ENCODE measurements at regions not wholly inside any gene's neighbourhood (a gene's known extent, or its start where the extent isn't known, plus 50 kb on each side); places are given as distances from the start of the nearest gene placed in this dataset.

DNA sequence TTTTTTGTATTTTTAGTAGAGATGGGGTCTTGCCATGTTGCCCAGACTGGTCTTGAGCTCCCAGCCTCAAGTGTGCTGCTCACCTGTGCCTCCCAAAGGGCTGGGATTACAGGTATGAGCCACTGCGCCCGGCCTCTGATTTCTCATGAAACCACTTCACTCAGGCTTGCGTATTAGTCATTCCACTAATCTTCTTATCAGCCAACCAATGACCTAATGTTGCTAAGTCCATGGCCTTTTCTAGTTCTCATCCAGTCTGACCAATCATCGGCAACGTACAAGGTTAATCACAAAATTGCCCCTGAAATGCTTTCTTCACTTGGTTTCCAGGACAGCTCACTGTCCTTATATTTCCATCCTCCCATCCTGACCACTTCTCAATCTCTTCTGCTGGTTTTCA is 605.3 kb upstream of the SLC10A2 start:
- DNase-seq (ENCODE audit: low spot score): no peak
- H3K4me1 Mint-ChIP-seq (ENCODE audit: low read depth): no peaks in the 10 kb centered on the region
- H3K9me3 Mint-ChIP-seq (ENCODE audit: low read depth): no peaks in the 10 kb centered on the region
- peaks cover 1% of the 10 kb centered on the region for H3K27me3 Mint-ChIP-seq (ENCODE audit: low read depth)
- TF ChIP-seq, protein P1, sequence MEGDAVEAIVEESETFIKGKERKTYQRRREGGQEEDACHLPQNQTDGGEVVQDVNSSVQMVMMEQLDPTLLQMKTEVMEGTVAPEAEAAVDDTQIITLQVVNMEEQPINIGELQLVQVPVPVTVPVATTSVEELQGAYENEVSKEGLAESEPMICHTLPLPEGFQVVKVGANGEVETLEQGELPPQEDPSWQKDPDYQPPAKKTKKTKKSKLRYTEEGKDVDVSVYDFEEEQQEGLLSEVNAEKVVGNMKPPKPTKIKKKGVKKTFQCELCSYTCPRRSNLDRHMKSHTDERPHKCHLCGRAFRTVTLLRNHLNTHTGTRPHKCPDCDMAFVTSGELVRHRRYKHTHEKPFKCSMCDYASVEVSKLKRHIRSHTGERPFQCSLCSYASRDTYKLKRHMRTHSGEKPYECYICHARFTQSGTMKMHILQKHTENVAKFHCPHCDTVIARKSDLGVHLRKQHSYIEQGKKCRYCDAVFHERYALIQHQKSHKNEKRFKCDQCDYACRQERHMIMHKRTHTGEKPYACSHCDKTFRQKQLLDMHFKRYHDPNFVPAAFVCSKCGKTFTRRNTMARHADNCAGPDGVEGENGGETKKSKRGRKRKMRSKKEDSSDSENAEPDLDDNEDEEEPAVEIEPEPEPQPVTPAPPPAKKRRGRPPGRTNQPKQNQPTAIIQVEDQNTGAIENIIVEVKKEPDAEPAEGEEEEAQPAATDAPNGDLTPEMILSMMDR (IDR thresholded peaks at IDR 0.05): no peak
- H3K4me3 Mint-ChIP-seq (ENCODE audit: unreplicated experiment): no peak overlapping the region
- H3K27ac Mint-ChIP-seq (ENCODE audit: unreplicated experiment): no peak overlapping the region
- H3K36me3 Mint-ChIP-seq (ENCODE audit: low read depth): no peaks in the 10 kb centered on the region

DNA sequence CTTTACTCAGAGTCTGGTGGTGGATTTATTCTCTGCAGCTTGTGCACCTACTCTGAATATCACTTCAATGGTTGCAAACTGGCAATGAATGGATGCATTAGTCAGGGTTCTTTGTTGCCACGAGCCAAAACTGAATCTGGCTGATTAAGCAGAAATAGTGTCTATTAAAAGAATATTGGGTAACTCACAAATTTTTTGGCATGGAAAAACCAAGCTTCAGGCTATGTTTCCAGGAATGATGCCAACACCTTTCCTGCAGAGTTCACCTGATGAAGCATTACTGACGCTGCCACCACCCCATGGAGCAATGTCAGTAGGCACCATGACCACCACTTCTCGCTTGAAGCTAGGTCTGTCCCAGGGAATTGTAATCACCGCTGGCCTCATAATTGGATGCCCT is 597.8 kb upstream of the SLC10A2 start:
- H3K9me3 Mint-ChIP-seq (ENCODE audit: low read depth): peaks cover 3% of the 10 kb centered on the region
- no peak overlapping the region for H3K4me3 Mint-ChIP-seq (ENCODE audit: unreplicated experiment)
- no peaks in the 10 kb centered on the region for H3K27me3 Mint-ChIP-seq (ENCODE audit: low read depth)
- DNase-seq (ENCODE audit: low spot score): no peak
- H3K4me1 Mint-ChIP-seq (ENCODE audit: low read depth): no peaks in the 10 kb centered on the region
- H3K36me3 Mint-ChIP-seq (ENCODE audit: low read depth): no peaks in the 10 kb centered on the region
- TF ChIP-seq, protein P1 (IDR thresholded peaks at IDR 0.05): no peak
- H3K27ac Mint-ChIP-seq (ENCODE audit: unreplicated experiment): no peak overlapping the region

GRCh38 chr13:103656311-103656710 is 590.1 kb upstream of the SLC10A2 start:
- H3K27ac Mint-ChIP-seq (ENCODE audit: unreplicated experiment): no peak overlapping the region

DNA sequence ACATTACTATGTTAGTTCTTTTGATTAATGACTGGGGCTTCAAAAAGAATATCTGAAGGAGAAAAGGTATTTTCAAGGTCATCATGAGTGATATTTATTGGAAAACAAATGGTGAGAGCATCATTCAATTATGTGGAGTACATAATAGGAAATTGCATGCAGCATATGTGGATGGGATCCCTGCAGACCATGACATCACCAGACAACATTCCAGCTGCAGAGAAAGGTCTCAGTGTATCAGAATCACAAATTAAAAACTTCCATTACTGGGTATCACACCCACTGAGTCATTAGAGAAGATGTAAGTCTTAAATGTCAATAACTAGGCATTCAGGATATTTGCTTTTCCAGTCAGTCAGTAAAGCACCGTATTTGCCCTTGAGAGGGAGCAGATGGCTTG is 574.4 kb upstream of the SLC10A2 start:
- TF ChIP-seq, protein P1 (IDR thresholded peaks at IDR 0.05): no peak
- Mint-ChIP-seq H3K4me3 (ENCODE audit: unreplicated experiment) (no peak overlapping the region), H3K27ac (ENCODE audit: unreplicated experiment) (no peak overlapping the region), H3K9me3 (ENCODE audit: low read depth) (no peaks in the 10 kb centered on the region), H3K27me3 (ENCODE audit: low read depth) (peaks cover 2% of the 10 kb centered on the region), H3K4me1 (ENCODE audit: low read depth) (no peaks in the 10 kb centered on the region), H3K36me3 (ENCODE audit: low read depth) (no peaks in the 10 kb centered on the region)
- no peak for DNase-seq (ENCODE audit: low spot score)

More at GRCh38 chr13:103656311-103656710, 590.1 kb upstream of the SLC10A2 start:
- no peaks in the 10 kb centered on the region for H3K27me3 Mint-ChIP-seq (ENCODE audit: low read depth)
- no peaks in the 10 kb centered on the region for H3K36me3 Mint-ChIP-seq (ENCODE audit: low read depth)
- DNase-seq (ENCODE audit: low spot score): no peak
- no peaks in the 10 kb centered on the region for H3K9me3 Mint-ChIP-seq (ENCODE audit: low read depth)
- no peaks in the 10 kb centered on the region for H3K4me1 Mint-ChIP-seq (ENCODE audit: low read depth)
- H3K4me3 Mint-ChIP-seq (ENCODE audit: unreplicated experiment): no peak overlapping the region
- TF ChIP-seq, protein P1 (IDR thresholded peaks at IDR 0.05): no peak

DNA sequence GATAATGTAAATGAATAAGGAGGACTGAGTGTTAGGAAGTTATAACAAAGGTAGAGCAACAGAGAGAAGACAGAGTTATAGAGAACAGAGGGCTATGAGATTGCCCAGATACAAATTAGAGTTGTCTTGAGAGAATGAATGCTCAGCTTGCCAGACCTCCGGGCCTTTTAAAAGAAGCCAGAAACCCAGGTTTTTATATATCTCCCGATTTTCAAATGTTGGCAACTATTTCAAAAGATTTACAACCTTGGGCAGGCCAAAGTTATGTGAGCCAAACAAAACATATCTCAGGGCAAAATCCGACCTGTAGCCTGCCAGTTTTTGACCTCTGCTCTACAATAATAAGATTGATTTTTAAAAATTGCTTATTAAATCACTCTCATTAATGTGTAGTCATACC is 573.1 kb upstream of the SLC10A2 start:
- Mint-ChIP-seq H3K4me3 (ENCODE audit: unreplicated experiment) (no peak overlapping the region), H3K27me3 (ENCODE audit: low read depth) (peaks cover 2% of the 10 kb centered on the region), H3K9me3 (ENCODE audit: low read depth) (no peaks in the 10 kb centered on the region), H3K27ac (ENCODE audit: unreplicated experiment) (no peak overlapping the region), H3K36me3 (ENCODE audit: low read depth) (no peaks in the 10 kb centered on the region), H3K4me1 (ENCODE audit: low read depth) (no peaks in the 10 kb centered on the region)
- DNase-seq (ENCODE audit: low spot score): no peak
- TF ChIP-seq, protein P1 (IDR thresholded peaks at IDR 0.05): no peak

Data from chondrocyte (in vitro differentiated cells).